GM21367 (cell line): ENCODE measurements at regions not wholly inside any gene's neighbourhood (a gene's known extent, or its start where the extent isn't known, plus 50 kb on each side); places are given as distances from the start of the nearest gene placed in this dataset.

Experiments
- ATAC-seq: cut with Tn5 transposase; IDR thresholded peaks from one replicate; pipeline ENCODE4 v1.9.1; 2021; ENCODE audit not compliant: unreplicated experiment

DNA sequence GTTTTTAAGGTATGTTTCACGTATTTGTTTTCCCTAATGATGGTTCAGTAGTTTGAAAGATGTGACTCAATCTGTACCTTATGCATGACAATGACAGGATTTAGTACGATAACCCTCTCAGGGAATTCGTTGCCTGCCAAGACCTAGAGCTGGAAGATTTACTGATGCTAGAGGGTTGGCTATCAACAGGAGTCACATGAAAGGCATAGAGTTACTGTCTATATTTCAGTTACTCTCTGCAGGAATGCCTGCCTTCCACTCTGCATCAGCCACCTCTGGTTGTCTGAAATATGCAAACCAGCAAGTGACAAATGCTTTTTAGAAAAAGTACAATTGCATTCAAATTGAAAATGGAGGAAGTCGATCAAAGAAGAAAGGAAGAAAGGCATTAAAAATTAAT is 276.3 kb upstream of the RAG2 start:
- ATAC-seq, result no peak

- no peak for ATAC-seq
Measured at GRCh38 chr11:36870361-36870760, 272.3 kb upstream of the RAG2 start.

GRCh38 chr11:36868380-36868779 is 270.3 kb upstream of the RAG2 start:
- no peak for ATAC-seq

- ATAC-seq, result no peak
Measured at GRCh38 chr11:36865846-36866245, 267.8 kb upstream of the RAG2 start.

GRCh38 chr11:36854875-36855274 is 256.8 kb upstream of the RAG2 start:
- no peak for ATAC-seq

DNA sequence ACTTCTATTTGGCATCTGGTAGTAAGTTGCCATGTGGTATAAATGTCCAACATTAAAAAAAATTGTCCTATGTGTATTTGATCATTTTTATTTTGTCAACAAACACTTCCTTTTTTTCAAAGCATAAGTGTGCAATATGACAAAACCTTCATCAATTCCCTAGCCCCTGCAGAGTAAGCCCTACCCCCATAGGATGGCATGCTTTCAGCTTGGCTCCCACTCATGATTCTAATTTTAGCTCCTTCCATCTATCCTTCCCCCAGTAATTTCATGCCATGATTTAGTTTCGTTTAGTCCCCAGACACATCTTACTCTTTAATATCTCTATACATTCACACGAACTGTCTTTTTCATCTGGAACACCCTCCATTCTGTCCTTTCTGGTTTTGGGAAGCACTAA is 250.6 kb upstream of the RAG2 start:
- no peak for ATAC-seq

- ATAC-seq, result no peak
Measured at GRCh38 chr11:36840378-36840777, 242.3 kb upstream of the RAG2 start.

DNA sequence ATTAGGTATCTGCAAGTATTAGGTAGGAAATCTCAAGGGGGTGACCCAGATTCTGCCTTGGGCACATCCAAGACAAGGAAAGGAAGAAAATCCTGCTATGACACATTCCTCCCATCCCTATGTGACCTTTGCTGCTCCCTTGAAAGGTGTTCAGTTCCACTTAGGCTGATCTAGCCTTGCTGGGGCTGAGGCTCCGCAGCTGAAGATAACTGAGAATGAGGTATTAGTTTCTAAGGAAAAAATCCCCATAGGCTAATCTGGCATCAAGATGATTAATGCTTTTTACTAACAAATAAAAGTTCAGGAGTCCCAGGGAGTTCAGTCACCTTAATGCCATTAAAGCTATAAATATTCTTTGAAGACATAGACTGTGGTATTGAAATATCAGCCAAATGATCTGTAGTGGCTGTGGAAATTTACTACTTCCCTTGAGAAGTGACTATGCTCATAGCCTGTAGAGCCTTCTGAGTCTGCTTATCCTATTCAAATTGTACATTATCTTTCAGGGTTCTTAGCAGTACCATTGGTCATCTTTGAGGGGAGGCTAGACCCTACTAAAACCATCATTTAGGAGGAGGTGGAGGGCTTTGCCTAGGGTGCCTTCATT is 239.9 kb upstream of the RAG2 start:
- no peak for ATAC-seq

- ATAC-seq, result no peak
Measured at GRCh38 chr11:36825251-36825650, 227.2 kb upstream of the RAG2 start.

GRCh38 chr11:36824349-36824748 is 226.3 kb upstream of the RAG2 start:
- ATAC-seq, result no peak

GRCh38 chr11:36822829-36823228 is 224.8 kb upstream of the RAG2 start:
- no peak for ATAC-seq

DNA sequence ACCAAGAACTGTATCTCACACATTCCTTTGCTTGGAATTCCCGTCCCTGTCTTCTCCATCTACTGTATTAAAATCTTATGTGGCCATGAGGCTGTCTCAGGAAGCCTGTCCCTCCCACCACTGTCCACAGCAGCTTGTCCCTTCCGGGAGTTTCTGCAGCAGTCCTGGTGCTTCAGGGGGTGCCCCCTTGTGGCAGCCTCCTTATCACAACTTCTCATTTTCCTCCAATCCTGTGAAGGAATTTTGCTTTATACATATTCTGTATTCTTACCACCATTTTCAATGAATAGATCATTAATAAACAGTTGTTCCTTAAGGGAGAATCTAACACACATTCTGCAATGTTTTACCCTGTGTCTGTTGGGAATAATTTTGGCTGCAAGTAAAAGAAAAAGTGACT is 220.4 kb upstream of the RAG2 start:
- ATAC-seq, result peak; percentile 57

GRCh38 chr11:36817336-36817965 is 219.4 kb upstream of the RAG2 start:
- ATAC-seq, result no peak

DNA sequence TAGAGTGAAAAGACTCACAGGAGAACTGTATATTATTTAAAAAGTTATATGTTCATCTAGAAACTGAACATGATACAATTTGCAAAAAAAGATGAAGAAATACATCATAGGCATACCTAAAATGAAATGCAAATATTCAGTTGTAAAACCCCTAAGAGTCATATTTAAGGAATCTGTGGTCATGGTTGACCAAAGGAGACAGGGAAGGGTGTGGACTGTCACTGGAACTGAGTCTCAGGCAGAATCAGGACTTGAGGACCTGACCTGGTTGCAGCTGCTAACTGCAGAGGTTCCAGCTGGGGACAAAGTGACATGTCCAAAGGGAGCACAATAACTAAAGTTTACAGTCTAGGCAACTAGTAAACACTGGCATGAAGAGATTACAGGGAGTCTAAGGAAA is 211.3 kb upstream of the RAG2 start:
- no peak for ATAC-seq

DNA sequence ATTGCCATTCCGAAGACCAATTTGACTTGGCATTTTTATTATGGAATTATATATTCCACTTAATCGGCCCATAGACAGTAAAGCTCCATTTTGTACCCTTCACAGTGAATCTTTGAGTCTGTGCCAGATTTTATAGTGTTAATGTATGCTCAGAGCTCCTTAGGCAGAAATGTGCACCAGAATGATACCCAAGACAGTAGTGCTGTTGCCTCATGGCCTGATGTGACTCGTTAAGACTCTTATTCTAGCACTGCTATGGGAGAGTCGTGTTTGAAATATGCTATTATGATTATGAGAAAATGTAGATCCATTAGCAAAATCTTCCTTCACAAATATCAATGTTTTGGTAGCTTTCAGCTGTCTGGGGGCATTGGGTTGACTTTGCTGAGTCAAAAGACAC is 209.8 kb upstream of the RAG2 start:
- ATAC-seq, result no peak

DNA sequence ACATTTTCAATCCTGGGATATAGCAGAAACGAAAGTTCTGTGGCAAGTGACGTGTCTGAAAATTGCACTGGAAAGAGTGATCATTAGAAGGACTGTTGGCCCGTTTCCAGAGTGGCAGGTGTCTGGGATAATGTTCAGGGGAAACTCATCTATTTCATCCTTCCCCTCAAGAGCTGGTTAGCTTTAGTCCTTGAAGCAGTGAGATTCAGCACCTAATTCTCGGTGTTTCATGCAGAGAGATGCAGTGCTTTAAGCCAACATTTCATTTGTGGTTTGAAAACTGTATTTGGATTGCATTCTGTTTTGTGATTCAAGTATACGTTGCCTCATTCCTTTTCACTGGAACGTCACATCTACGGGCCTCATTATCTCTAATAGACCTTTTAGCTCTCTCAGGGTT is 205.0 kb upstream of the RAG2 start:
- no peak for ATAC-seq

DNA sequence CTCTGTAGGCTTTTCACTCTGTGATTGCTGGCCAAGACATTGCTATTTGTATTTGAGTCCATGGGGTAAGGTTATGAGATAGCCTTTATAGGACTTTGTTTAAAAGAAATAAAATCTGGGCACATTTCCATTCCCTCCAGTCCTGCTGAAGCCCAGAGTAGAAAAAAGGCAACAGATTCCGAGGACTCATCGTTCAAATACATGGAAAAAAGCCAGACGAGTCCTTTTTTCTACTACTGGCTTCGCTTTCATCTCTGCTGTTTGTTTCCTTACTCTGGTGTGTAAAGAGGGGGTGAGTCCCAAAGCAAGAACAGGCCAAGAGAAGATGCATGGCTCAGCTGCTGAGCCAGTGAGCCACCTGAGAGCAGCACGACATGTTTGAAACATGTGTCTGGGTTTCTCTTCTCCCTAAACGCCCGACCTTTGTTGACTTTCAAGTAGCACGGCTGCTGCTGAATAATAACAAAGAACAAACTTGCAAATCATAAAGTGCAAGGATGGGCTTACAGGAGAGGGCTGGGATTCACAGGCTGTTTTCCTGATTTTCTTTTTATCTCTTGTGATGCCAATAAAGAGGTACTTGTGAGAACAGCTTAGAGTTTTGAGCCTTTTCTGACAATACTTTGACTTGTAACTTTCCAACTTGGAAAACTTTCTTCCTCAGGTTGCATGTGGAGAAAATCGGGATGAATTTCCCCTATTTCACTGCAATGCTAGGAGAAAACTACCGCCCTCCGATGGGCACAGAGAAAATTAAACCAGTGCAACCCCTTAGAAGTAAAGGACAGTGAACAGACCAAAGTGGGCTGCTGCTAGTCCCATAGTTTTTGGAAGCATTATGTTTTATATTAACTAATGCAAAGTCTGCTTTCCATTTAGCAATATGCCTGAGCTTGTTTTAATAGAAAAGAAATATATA is 195.2 kb upstream of the RAG2 start:
- ATAC-seq, result no peak

DNA sequence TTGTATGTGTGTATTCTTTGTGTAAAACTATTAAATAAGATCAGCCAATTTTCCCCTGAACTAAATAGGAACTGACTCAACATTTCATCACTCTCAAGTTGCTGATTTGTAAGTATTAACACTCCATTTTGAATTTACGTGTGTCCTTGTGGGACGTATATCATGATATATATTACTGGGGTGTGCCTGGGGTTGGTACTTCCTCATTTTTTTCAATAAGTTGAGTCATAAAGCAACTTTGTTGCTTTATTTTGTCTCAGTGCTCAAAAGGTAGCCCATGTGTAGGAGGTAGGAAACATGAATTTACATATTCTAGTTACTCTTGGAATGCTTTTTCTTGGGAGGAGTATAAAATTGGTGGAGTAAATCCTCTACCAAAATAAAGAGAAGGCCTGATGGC is 193.9 kb upstream of the RAG2 start:
- ATAC-seq, result no peak

DNA sequence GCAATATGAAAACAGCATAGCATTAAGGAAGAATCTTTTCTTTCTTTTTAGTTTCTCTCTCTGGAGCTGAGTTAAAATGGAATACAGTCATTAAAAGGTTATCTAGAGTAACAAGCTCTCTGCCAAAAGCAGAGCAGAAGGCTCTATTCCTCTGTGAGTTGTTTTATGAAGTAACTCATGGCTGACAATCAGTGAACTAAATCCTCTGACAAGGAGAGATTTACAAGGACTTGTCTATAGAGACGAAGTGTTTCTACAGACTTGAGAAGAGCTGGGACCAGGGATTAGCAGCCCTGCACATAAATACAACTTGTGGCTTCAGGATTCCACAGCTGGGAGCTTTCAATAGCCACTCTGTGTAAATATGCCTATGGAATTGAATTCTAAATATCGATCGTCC is 192.5 kb upstream of the RAG2 start:
- ATAC-seq, result no peak

- ATAC-seq, result no peak
Measured at GRCh38 chr11:36783808-36784207, 185.8 kb upstream of the RAG2 start.

GRCh38 chr11:36779791-36780190 is 181.8 kb upstream of the RAG2 start:
- no peak for ATAC-seq

DNA sequence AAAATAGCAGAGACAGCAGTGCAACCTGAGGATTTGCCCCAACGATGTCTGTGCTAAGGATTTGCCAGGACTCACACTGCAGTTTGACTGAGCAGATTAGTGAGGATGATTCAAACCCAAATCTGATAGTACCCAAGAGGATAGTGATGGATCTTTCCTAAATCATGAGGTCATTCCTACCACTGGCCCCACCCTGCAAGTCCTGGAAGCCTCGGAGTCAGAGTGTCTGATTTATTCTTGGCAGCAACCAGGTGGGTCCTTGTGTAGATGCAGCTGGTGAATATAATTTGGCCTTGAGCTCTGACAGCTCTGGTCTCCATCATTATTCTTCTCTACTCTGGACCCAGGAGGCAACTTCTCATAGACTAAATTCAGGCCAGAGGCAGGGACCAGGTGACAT is 179.3 kb upstream of the RAG2 start:
- no peak for ATAC-seq
